ENCODE measurements at regions not wholly inside any gene's neighbourhood (a gene's known extent, or its start where the extent isn't known, plus 50 kb on each side); places are given as distances from the start of the nearest gene placed in this dataset.

GRCh38 chr3:88732186-88732585, 375.2 kb upstream of the EPHA3 start:
- TF ChIP-seq CTCF (IDR thresholded peaks at IDR 0.05) (no peak), POLR2A (IDR thresholded peaks at IDR 0.05) (no peak)
